K562 (cell line): ENCODE measurements at regions not wholly inside any gene's neighbourhood (a gene's known extent, or its start where the extent isn't known, plus 50 kb on each side); places are given as distances from the start of the nearest gene placed in this dataset.

ENCODE experiments used
- ATAC-seq: fragments of 200-7000 bp; cut with Tn5 transposase; 3 replicates; pipeline ENCODE4 v1.9.1; 2020; ENCODE audit warnings: moderate library complexity
- BruUV-seq: library from RNA; stranded (reverse); fragments of 400-500 nt; replicated peaks from 2 replicates; lab custom pipeline; 2021; lab: Mats Ljungman, UMichigan
- CTCF ChIA-PET: fragments of 300-600 bp; formaldehyde crosslinking; extraction: SDS; loops from one replicate; lab custom pipeline; 2021; ENCODE audit warnings: low intra/inter-chr PET ratio; lab: Yijun Ruan, JAX
- POLR2A ChIA-PET: fragments of 300-600, 350-650 bp; sonication (Branson Sonifier 250); formaldehyde crosslinking; extraction: SDS; loops from one replicate; lab custom pipeline; 2021; ENCODE audit warnings: antibody characterized with exemption, inconsistent platforms; lab: Yijun Ruan, JAX
- DNase-seq, 4 experiments: peaks; one replicate each; pipeline versions ENCODE4 v3.0.0 to v3.0.0-alpha.2; 2011 to 2018; ENCODE audit warnings: low spot score in 3 of 4, mixed read lengths in 3 of 4; ENCODE audit errors: extremely low read depth in 1 of 4
- FAIRE-seq: peaks from 2 replicates; lab custom pipeline; 2011; peaks lifted over from hg19 to GRCh38; lab: Jason Lieb, UNC
- H2AFZ ChIP-seq: 2 replicates; pipeline ENCODE4 v1.6.0; 2011; ENCODE audit warnings: low read depth, low read length, control low read depth, inconsistent platforms
- H3K27ac ChIP-seq: fragments of 200-600 bp; 3 replicates; pipeline ENCODE4 v1.8.0; 2011; ENCODE audit warnings: low read depth, mild to moderate bottlenecking, control low read depth, inconsistent platforms, low read length, moderate library complexity, mixed read lengths; ENCODE audit errors: extremely low read depth
- H3K27me3 ChIP-seq, 2 experiments: fragments of 300-600 bp in 1 of 2; 2 replicates in 1 of 2; 3 replicates in 1 of 2; pipeline versions ENCODE4 v1.6.0 to v1.8.0; 2011; ENCODE audit warnings: inconsistent platforms in 2 of 2, low read length in 2 of 2, mild to moderate bottlenecking in 1 of 2, mixed read lengths in 1 of 2, moderate library complexity in 1 of 2; ENCODE audit not compliant: control insufficient read depth in 2 of 2, insufficient read depth in 2 of 2
- H3K36me3 ChIP-seq: fragments of 300-600 bp; 3 replicates; pipeline ENCODE4 v1.8.0; 2011; ENCODE audit warnings: mild to moderate bottlenecking, low read length, inconsistent platforms; ENCODE audit not compliant: control insufficient read depth, insufficient read depth
- H3K4me1 ChIP-seq, 2 experiments: fragments of 200-600 bp in 1 of 2; replicated peaks in 1 of 2; 2 replicates in 1 of 2; 3 replicates in 1 of 2; pipeline versions ENCODE4 v1.5.1 to v1.8.0; 2011; ENCODE audit warnings: inconsistent platforms in 2 of 2, low read length in 2 of 2, mild to moderate bottlenecking in 1 of 2, mixed read lengths in 1 of 2, moderate library complexity in 1 of 2; ENCODE audit not compliant: control insufficient read depth in 2 of 2, insufficient read depth in 2 of 2
- H3K4me2 ChIP-seq: 2 replicates; pipeline ENCODE4 v1.6.1; 2011; ENCODE audit warnings: low read length, control low read depth, inconsistent platforms, mixed read lengths; ENCODE audit not compliant: insufficient read depth
- H3K4me3 ChIP-seq: fragments of 200-600 bp; sonication (generic), shearing (Covaris generic); 2 replicates; pipeline ENCODE4 v1.5.1; 2016; ENCODE audit warnings: control low read depth, inconsistent platforms
- H3K79me2 ChIP-seq: fragments of 200-600 bp; 3 replicates; pipeline ENCODE4 v1.8.0; 2011; ENCODE audit warnings: low read length, inconsistent platforms; ENCODE audit not compliant: control insufficient read depth, insufficient read depth
- H3K9ac ChIP-seq, 2 experiments: 2 replicates each; pipeline versions ENCODE4 v1.6.0 to v1.6.1; 2011; ENCODE audit warnings: low read depth in 2 of 2, low read length in 2 of 2, control low read depth in 1 of 2, inconsistent platforms in 1 of 2, mild to moderate bottlenecking in 1 of 2, mixed read lengths in 1 of 2; ENCODE audit not compliant: insufficient read depth in 1 of 2
- H3K9me1 ChIP-seq: one replicate; pipeline ENCODE4 v1.6.0; 2011; ENCODE audit warnings: inconsistent platforms, mild to moderate bottlenecking, low read length, moderate library complexity; ENCODE audit not compliant: control insufficient read depth, insufficient read depth
- H3K9me3 ChIP-seq: replicated peaks from 2 replicates; pipeline ENCODE4 v1.5.1; 2011; ENCODE audit warnings: low read depth, low read length, inconsistent platforms; ENCODE audit not compliant: control insufficient read depth, insufficient read depth
- H4K20me1 ChIP-seq: replicated peaks from 2 replicates; pipeline ENCODE4 v1.6.1; 2011; ENCODE audit warnings: low read length, inconsistent platforms, mixed read lengths; ENCODE audit not compliant: control insufficient read depth, insufficient read depth
- GABPA ChIP-seq: fragments of 200-800 bp; sonication (Bioruptor generic); conservative IDR thresholded peaks from 2 replicates; pipeline ENCODE4 v1.6.1; 2016; ENCODE audit warnings: low read depth, missing genetic modification characterization, missing compliant biosample characterization
- KDM2B ChIP-seq: fragments of 250-450 bp; sonication (Bioruptor Pico); IDR thresholded peaks from 2 replicates; pipeline ENCODE4 v1.8.0; 2021; ENCODE audit warnings: mild to moderate bottlenecking, moderate library complexity
- ZNF23 ChIP-seq: fragments of 250-450 bp; sonication (Bioruptor Pico); IDR thresholded peaks from 2 replicates; pipeline ENCODE4 v1.4.0; 2020; ENCODE audit warnings: mild to moderate bottlenecking
- ZNF780A ChIP-seq: fragments of 250-450 bp; sonication (Bioruptor Pico); IDR thresholded peaks from 2 replicates; pipeline ENCODE4 v1.5.0; 2021; ENCODE audit warnings: mild to moderate bottlenecking
- WGBS: fragments of 100-300 bp; shearing (Covaris generic); methylation state at CpG from one replicate; pipeline ENCODE4 v1.1.6; 2016; ENCODE audit warnings: low coverage, mixed read lengths; ENCODE audit not compliant: insufficient coverage; ENCODE audit errors: missing lambda C conversion rate; 5-methylcytosine and 5-hydroxymethylcytosine counted together
- in situ Hi-C: fragments of 300-500 bp; cut with MboI; formaldehyde crosslinking; loops from 4 replicates; pipeline ENCODE4 v1.15.0; 2018; ENCODE audit warnings: inconsistent platforms, mixed read lengths
- intact Hi-C: fragments of 100-400 bp; cut with micrococcal nuclease; formaldehyde crosslinking; loops from 2 replicates; pipeline ENCODE4 v1.14.2; 2022
- TF ChIP-seq, protein P1 (sequence below): fragments of 450-650 bp; IDR thresholded peaks from 2 replicates; pipeline ENCODE4 v1.6.1; 2017; ENCODE audit warnings: mild to moderate bottlenecking, moderate library complexity
- TF ChIP-seq, protein P2 (sequence below): sonication (generic); formaldehyde crosslinking; IDR thresholded peaks from 2 replicates; pipeline ENCODE4 v1.8.1; 2023; ENCODE audit warnings: mild to moderate bottlenecking, missing genetic modification reagents

GRCh38 chr21:45348591-45349327, 56.2 kb upstream of the COL18A1 start:
- no peak for FAIRE-seq
- Histone ChIP-seq H3K27me3 (peaks cover 27 to 64% of the 10 kb centered on the region in 2 experiments), H3K27ac (no peak overlapping the region), H2AFZ (no peak overlapping the region), H3K4me1 (peaks cover 0 to 50% of the 10 kb centered on the region in 2 experiments; a peak in 3 of 5 replicates), H3K4me2 (no peak overlapping the region), H3K9ac (no peak overlapping the region), H3K79me2 (no peaks in the 10 kb centered on the region), H3K36me3 (no peaks in the 10 kb centered on the region), H3K4me3 (no peak overlapping the region), H3K9me3 (no peaks in the 10 kb centered on the region), H3K9me1 (no peaks in the 10 kb centered on the region), H4K20me1 (0 out of 2 replicates have a peak, but pooled peaks cover 3% of the 10 kb centered on the region)
- no peak for DNase-seq
- ChIA-PET CTCF (no interaction called here), POLR2A (no interaction called here)
- BruUV-seq = no TSS peak
- in situ Hi-C loops = no loop called here
- WGBS = 21% methylated on average over 18 of the region's 18 CpGs
- TF ChIP-seq ZNF23 (CRISPR knock-in tag) (no peak), KDM2B (CRISPR knock-in tag) (no peak), GABPA (tag) (no peak), ZNF780A (CRISPR knock-in tag) (no peak)
- TF ChIP-seq, protein P1, sequence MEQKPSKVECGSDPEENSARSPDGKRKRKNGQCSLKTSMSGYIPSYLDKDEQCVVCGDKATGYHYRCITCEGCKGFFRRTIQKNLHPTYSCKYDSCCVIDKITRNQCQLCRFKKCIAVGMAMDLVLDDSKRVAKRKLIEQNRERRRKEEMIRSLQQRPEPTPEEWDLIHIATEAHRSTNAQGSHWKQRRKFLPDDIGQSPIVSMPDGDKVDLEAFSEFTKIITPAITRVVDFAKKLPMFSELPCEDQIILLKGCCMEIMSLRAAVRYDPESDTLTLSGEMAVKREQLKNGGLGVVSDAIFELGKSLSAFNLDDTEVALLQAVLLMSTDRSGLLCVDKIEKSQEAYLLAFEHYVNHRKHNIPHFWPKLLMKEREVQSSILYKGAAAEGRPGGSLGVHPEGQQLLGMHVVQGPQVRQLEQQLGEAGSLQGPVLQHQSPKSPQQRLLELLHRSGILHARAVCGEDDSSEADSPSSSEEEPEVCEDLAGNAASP = no peak
- TF ChIP-seq, protein P2, sequence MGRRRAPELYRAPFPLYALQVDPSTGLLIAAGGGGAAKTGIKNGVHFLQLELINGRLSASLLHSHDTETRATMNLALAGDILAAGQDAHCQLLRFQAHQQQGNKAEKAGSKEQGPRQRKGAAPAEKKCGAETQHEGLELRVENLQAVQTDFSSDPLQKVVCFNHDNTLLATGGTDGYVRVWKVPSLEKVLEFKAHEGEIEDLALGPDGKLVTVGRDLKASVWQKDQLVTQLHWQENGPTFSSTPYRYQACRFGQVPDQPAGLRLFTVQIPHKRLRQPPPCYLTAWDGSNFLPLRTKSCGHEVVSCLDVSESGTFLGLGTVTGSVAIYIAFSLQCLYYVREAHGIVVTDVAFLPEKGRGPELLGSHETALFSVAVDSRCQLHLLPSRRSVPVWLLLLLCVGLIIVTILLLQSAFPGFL (CRISPR knock-in tag) = no peak
- intact Hi-C loops = no loop called here
- ATAC-seq = no peak; the same call in 2 of the 3 replicates
